K562 (cell line): ENCODE measurements at regions not wholly inside any gene's neighbourhood (a gene's known extent, or its start where the extent isn't known, plus 50 kb on each side); places are given as distances from the start of the nearest gene placed in this dataset.

Source experiments
- ATAC-seq: fragments of 200-7000 bp; cut with Tn5 transposase; 3 replicates; pipeline ENCODE4 v1.9.1; 2020; ENCODE audit warnings: moderate library complexity
- BruUV-seq: library from RNA; stranded (reverse); fragments of 400-500 nt; replicated peaks from 2 replicates; lab custom pipeline; 2021; lab: Mats Ljungman, UMichigan
- CTCF ChIA-PET: fragments of 300-600 bp; formaldehyde crosslinking; extraction: SDS; loops from one replicate; lab custom pipeline; 2021; ENCODE audit warnings: low intra/inter-chr PET ratio; lab: Yijun Ruan, JAX
- POLR2A ChIA-PET: fragments of 300-600, 350-650 bp; sonication (Branson Sonifier 250); formaldehyde crosslinking; extraction: SDS; loops from one replicate; lab custom pipeline; 2021; ENCODE audit warnings: antibody characterized with exemption, inconsistent platforms; lab: Yijun Ruan, JAX
- DNase-seq, 4 experiments: peaks; one replicate each; pipeline versions ENCODE4 v3.0.0 to v3.0.0-alpha.2; 2011 to 2018; ENCODE audit warnings: low spot score in 3 of 4, mixed read lengths in 3 of 4; ENCODE audit errors: extremely low read depth in 1 of 4
- FAIRE-seq: peaks from 2 replicates; lab custom pipeline; 2011; peaks lifted over from hg19 to GRCh38; lab: Jason Lieb, UNC
- H2AFZ ChIP-seq: 2 replicates; pipeline ENCODE4 v1.6.0; 2011; ENCODE audit warnings: low read depth, low read length, control low read depth, inconsistent platforms
- H3K27ac ChIP-seq: fragments of 200-600 bp; 3 replicates; pipeline ENCODE4 v1.8.0; 2011; ENCODE audit warnings: low read depth, mild to moderate bottlenecking, control low read depth, inconsistent platforms, low read length, moderate library complexity, mixed read lengths; ENCODE audit errors: extremely low read depth
- H3K27me3 ChIP-seq, 2 experiments: fragments of 300-600 bp in 1 of 2; 2 replicates in 1 of 2; 3 replicates in 1 of 2; pipeline versions ENCODE4 v1.6.0 to v1.8.0; 2011; ENCODE audit warnings: inconsistent platforms in 2 of 2, low read length in 2 of 2, mild to moderate bottlenecking in 1 of 2, mixed read lengths in 1 of 2, moderate library complexity in 1 of 2; ENCODE audit not compliant: control insufficient read depth in 2 of 2, insufficient read depth in 2 of 2
- H3K36me3 ChIP-seq: fragments of 300-600 bp; 3 replicates; pipeline ENCODE4 v1.8.0; 2011; ENCODE audit warnings: mild to moderate bottlenecking, low read length, inconsistent platforms; ENCODE audit not compliant: control insufficient read depth, insufficient read depth
- H3K4me1 ChIP-seq, 2 experiments: fragments of 200-600 bp in 1 of 2; replicated peaks in 1 of 2; 2 replicates in 1 of 2; 3 replicates in 1 of 2; pipeline versions ENCODE4 v1.5.1 to v1.8.0; 2011; ENCODE audit warnings: inconsistent platforms in 2 of 2, low read length in 2 of 2, mild to moderate bottlenecking in 1 of 2, mixed read lengths in 1 of 2, moderate library complexity in 1 of 2; ENCODE audit not compliant: control insufficient read depth in 2 of 2, insufficient read depth in 2 of 2
- H3K4me2 ChIP-seq: 2 replicates; pipeline ENCODE4 v1.6.1; 2011; ENCODE audit warnings: low read length, control low read depth, inconsistent platforms, mixed read lengths; ENCODE audit not compliant: insufficient read depth
- H3K4me3 ChIP-seq: fragments of 200-600 bp; sonication (generic), shearing (Covaris generic); 2 replicates; pipeline ENCODE4 v1.5.1; 2016; ENCODE audit warnings: control low read depth, inconsistent platforms
- H3K79me2 ChIP-seq: fragments of 200-600 bp; 3 replicates; pipeline ENCODE4 v1.8.0; 2011; ENCODE audit warnings: low read length, inconsistent platforms; ENCODE audit not compliant: control insufficient read depth, insufficient read depth
- H3K9ac ChIP-seq, 2 experiments: 2 replicates each; pipeline versions ENCODE4 v1.6.0 to v1.6.1; 2011; ENCODE audit warnings: low read depth in 2 of 2, low read length in 2 of 2, control low read depth in 1 of 2, inconsistent platforms in 1 of 2, mild to moderate bottlenecking in 1 of 2, mixed read lengths in 1 of 2; ENCODE audit not compliant: insufficient read depth in 1 of 2
- H3K9me1 ChIP-seq: one replicate; pipeline ENCODE4 v1.6.0; 2011; ENCODE audit warnings: inconsistent platforms, mild to moderate bottlenecking, low read length, moderate library complexity; ENCODE audit not compliant: control insufficient read depth, insufficient read depth
- H3K9me3 ChIP-seq: replicated peaks from 2 replicates; pipeline ENCODE4 v1.5.1; 2011; ENCODE audit warnings: low read depth, low read length, inconsistent platforms; ENCODE audit not compliant: control insufficient read depth, insufficient read depth
- H4K20me1 ChIP-seq: replicated peaks from 2 replicates; pipeline ENCODE4 v1.6.1; 2011; ENCODE audit warnings: low read length, inconsistent platforms, mixed read lengths; ENCODE audit not compliant: control insufficient read depth, insufficient read depth
- HDAC1 ChIP-seq, 2 experiments: fragments of 450-650 bp; IDR thresholded peaks; 2 replicates each; pipeline ENCODE4 v1.6.1; 2016 to 2017; ENCODE audit warnings: inconsistent platforms in 1 of 2, mild to moderate bottlenecking in 1 of 2, moderate library complexity in 1 of 2
- JUN ChIP-seq, 2 experiments: sonication (generic) in 1 of 2; formaldehyde crosslinking in 1 of 2; IDR thresholded peaks; 2 replicates each; pipeline versions ENCODE4 v1.6.1 to v1.8.0; 2012 to 2022; ENCODE audit warnings: borderline replicate concordance in 2 of 2, mild to moderate bottlenecking in 2 of 2, improper control_type of control experiment in 1 of 2, low read depth in 1 of 2, low read length in 1 of 2, missing genetic modification reagents in 1 of 2
- WGBS: fragments of 100-300 bp; shearing (Covaris generic); methylation state at CpG from one replicate; pipeline ENCODE4 v1.1.6; 2016; ENCODE audit warnings: low coverage, mixed read lengths; ENCODE audit not compliant: insufficient coverage; ENCODE audit errors: missing lambda C conversion rate; 5-methylcytosine and 5-hydroxymethylcytosine counted together
- in situ Hi-C: fragments of 300-500 bp; cut with MboI; formaldehyde crosslinking; loops from 4 replicates; pipeline ENCODE4 v1.15.0; 2018; ENCODE audit warnings: inconsistent platforms, mixed read lengths
- intact Hi-C: fragments of 100-400 bp; cut with micrococcal nuclease; formaldehyde crosslinking; loops from 2 replicates; pipeline ENCODE4 v1.14.2; 2022
- TF ChIP-seq, protein P1 (sequence below): fragments of 250-450 bp; sonication (Bioruptor Pico); IDR thresholded peaks from 2 replicates; pipeline ENCODE4 v1.4.0; 2020; ENCODE audit warnings: mild to moderate bottlenecking
- TF ChIP-seq, protein P2 (sequence below), 3 experiments: IDR thresholded peaks in 2 of 3; conservative IDR thresholded peaks in 1 of 3; 2 replicates each; pipeline ENCODE4 v1.5.1; 2011 to 2012; ENCODE audit warnings: low read length in 3 of 3, mild to moderate bottlenecking in 3 of 3, control low read depth in 2 of 3, improper control_type of control experiment in 1 of 3, inconsistent platforms in 1 of 3, low read depth in 1 of 3, mixed read lengths in 1 of 3, moderate library complexity in 1 of 3; ENCODE audit not compliant: insufficient read depth in 2 of 3

DNA sequence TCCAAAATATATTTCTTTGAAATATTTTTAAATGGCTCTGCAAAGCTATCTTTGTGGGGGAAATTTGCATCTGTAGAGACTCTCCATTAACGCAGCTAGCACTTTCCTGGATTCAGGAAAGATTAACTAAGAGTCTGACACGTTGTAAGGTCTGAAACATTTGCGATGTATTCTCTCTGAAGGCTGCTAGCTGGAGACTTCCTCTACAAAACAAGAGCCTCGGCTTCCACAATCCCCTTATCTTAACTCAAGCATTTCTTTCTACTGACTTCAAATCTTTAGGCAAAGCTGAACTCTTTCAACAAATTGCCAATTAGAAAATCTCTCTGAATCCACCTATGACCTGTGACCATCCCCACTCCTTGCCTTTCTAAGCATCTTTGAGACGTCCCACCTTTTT is 250.5 kb downstream of the KLF13 start (continued):
- TF ChIP-seq JUN (IDR thresholded peaks at IDR 0.05; ENCODE audit: borderline replicate concordance, low read depth, low read length), result no peak
- no peak for TF ChIP-seq JUN (CRISPR knock-in tag; IDR thresholded peaks at IDR 0.05; ENCODE audit: borderline replicate concordance)
- TF ChIP-seq, protein P1, sequence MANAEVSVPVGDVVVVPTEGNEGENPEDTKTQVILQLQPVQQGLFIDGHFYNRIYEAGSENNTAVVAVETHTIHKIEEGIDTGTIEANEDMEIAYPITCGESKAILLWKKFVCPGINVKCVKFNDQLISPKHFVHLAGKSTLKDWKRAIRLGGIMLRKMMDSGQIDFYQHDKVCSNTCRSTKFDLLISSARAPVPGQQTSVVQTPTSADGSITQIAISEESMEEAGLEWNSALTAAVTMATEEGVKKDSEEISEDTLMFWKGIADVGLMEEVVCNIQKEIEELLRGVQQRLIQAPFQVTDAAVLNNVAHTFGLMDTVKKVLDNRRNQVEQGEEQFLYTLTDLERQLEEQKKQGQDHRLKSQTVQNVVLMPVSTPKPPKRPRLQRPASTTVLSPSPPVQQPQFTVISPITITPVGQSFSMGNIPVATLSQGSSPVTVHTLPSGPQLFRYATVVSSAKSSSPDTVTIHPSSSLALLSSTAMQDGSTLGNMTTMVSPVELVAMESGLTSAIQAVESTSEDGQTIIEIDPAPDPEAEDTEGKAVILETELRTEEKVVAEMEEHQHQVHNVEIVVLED, result no peak
- TF ChIP-seq, protein P2, sequence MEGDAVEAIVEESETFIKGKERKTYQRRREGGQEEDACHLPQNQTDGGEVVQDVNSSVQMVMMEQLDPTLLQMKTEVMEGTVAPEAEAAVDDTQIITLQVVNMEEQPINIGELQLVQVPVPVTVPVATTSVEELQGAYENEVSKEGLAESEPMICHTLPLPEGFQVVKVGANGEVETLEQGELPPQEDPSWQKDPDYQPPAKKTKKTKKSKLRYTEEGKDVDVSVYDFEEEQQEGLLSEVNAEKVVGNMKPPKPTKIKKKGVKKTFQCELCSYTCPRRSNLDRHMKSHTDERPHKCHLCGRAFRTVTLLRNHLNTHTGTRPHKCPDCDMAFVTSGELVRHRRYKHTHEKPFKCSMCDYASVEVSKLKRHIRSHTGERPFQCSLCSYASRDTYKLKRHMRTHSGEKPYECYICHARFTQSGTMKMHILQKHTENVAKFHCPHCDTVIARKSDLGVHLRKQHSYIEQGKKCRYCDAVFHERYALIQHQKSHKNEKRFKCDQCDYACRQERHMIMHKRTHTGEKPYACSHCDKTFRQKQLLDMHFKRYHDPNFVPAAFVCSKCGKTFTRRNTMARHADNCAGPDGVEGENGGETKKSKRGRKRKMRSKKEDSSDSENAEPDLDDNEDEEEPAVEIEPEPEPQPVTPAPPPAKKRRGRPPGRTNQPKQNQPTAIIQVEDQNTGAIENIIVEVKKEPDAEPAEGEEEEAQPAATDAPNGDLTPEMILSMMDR (IDR thresholded peaks at IDR 0.05 in 2 of 3, conservative IDR thresholded peaks at IDR 0.05 in 1 of 3; ENCODE audit: insufficient read depth in 2 of 3, low read depth in 1 of 3, low read length in 3 of 3), result no peak

DNA sequence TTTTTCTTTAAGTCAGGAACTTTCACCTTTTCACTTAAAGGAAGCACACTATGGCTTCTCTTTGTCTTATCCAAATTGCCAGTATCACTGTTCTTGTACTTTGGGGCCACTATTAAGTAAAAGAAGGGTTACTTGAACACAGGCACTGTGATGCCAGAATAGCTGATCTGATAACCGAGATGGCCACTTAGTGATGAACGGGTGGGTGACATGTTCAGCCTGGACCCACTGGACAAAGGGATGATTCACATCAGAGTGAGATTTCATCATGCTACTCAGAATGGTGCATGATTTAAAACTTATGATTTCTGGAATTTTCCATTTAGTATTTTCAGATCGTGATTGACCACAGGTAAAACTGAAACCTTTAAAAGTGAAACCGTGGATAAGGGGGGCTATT is 252.6 kb downstream of the KLF13 start:
- Histone ChIP-seq H3K27me3 (no peaks in the 10 kb centered on the region), H3K4me2 (no peak overlapping the region), H3K9me1 (no peaks in the 10 kb centered on the region), H3K27ac (no peak overlapping the region), H3K9ac (no peak overlapping the region), H3K36me3 (no peaks in the 10 kb centered on the region), H3K4me3 (no peak overlapping the region), H3K4me1 (no peaks in the 10 kb centered on the region), H3K9me3 (no peaks in the 10 kb centered on the region), H3K79me2 (no peaks in the 10 kb centered on the region), H4K20me1 (no peaks in the 10 kb centered on the region), H2AFZ (no peak overlapping the region)
- no peak for TF ChIP-seq HDAC1 (IDR thresholded peaks at IDR 0.05)
- ChIA-PET POLR2A (no interaction called here), CTCF (no interaction called here)
- in situ Hi-C loops (no loop called here), intact Hi-C loops (no loop called here)
- FAIRE-seq, result no peak
- no peak for DNase-seq
- 0% methylated on average over 4 of the region's 4 CpGs for WGBS
- BruUV-seq, result no TSS peak
- no peak for ATAC-seq
